ENCODE measurements at regions not wholly inside any gene's neighbourhood (a gene's known extent, or its start where the extent isn't known, plus 50 kb on each side); places are given as distances from the start of the nearest gene placed in this dataset.

DNA sequence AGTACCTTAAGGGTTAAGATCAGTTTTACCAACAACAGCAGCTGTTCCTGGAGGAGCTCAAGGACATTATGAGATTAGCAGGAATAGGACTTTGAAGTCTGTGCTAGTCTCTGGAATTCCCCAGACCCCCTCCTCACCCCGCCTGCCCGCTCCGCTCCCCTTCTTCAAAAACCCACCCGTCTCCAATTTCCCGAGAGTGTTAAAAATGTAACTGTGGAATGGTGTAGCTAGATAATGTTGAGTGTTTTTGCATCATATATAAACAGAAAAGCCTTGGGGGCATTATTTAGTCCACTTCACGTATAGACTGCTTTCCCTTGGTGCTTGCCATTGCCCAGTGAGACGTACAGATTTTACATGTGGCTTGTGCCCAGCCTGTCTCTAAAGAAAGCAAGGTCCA is 65.0 kb upstream of the SEMA6D start:
- DNase-seq (ENCODE audit: low spot score), result no peak
- TF ChIP-seq, protein P1, sequence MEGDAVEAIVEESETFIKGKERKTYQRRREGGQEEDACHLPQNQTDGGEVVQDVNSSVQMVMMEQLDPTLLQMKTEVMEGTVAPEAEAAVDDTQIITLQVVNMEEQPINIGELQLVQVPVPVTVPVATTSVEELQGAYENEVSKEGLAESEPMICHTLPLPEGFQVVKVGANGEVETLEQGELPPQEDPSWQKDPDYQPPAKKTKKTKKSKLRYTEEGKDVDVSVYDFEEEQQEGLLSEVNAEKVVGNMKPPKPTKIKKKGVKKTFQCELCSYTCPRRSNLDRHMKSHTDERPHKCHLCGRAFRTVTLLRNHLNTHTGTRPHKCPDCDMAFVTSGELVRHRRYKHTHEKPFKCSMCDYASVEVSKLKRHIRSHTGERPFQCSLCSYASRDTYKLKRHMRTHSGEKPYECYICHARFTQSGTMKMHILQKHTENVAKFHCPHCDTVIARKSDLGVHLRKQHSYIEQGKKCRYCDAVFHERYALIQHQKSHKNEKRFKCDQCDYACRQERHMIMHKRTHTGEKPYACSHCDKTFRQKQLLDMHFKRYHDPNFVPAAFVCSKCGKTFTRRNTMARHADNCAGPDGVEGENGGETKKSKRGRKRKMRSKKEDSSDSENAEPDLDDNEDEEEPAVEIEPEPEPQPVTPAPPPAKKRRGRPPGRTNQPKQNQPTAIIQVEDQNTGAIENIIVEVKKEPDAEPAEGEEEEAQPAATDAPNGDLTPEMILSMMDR (IDR thresholded peaks at IDR 0.05), result no peak
- H3K4me3 ChIP-seq, result no peak overlapping the region
- no peak overlapping the region for H3K27ac ChIP-seq

DNA sequence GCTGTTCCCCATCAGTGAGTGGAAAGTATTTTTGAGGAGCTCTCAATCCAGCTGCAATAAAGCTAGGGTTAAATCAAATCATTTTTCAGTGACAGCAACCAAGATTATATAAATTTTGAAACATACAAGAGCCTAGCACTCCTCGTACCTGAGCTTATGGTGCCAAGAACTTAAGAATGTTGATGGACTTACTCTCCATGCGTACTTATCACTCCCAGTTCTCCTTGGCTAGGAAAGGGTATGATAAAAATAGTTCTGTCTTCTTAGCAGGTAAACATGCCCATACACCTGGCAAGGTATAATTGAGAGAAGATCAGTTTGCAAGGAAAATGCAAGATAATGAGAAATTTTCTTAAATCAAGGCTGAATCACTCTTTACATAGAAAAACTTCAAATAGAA is 64.5 kb upstream of the SEMA6D start:
- no peak for DNase-seq (ENCODE audit: low spot score)
- TF ChIP-seq, protein P1 (IDR thresholded peaks at IDR 0.05), result no peak
- no peak overlapping the region for H3K4me3 ChIP-seq
- no peak overlapping the region for H3K27ac ChIP-seq

DNA sequence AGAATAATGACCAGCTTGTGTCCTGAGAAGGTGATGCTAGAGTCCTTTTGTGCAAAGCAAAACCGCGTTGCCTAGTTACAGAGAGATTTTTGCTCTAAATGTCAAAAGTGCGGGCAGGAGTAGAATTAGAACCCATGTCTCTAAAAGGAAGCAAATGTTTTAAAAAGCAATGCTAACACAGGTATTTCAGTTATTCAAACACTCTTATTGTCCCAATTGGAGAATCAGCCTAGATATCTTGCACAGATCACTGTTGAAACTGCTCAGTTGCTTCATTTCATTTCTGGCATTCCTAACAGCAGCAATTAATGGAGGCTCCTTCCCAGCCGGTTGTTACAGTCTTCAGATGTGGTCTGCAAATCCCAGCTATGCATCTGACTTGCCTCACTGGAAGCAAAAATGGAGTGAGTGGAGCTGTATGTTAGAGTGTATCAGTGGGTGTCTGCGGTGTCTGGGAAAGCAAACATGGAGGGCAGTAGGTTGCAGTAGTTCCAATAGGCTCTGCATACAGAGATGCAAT is 55.6 kb upstream of the SEMA6D start:
- no peak overlapping the region for H3K4me3 ChIP-seq
- DNase-seq (ENCODE audit: low spot score), result no peak
- TF ChIP-seq, protein P1 (IDR thresholded peaks at IDR 0.05), result no peak
- no peak overlapping the region for H3K27ac ChIP-seq

DNA sequence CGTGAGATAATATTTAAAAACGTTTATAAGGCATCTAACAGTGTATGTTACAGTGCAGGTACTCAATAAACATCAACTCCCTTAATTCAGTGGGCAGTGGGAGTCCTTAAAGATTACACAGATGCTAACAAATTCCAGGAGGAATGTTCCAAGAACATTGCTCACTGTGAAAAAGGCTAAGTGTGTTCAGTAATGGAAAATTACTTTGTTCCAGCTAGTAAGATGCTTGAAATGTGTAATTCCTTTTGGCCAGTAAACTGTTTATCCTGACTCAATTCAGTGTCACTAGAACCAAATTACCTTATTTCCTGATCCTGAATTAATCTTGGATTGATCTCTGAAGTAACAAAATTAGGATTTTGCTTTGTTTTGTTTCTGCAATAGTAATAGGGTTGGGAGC is 54.2 kb upstream of the SEMA6D start:
- H3K27ac ChIP-seq, result no peak overlapping the region
- no peak for DNase-seq (ENCODE audit: low spot score)
- H3K4me3 ChIP-seq, result no peak overlapping the region
- TF ChIP-seq, protein P1 (IDR thresholded peaks at IDR 0.05), result no peak

All from coronary artery (tissue), 2 donors.